Mucosa of gallbladder (tissue), 1 donor: ENCODE measurements at regions not wholly inside any gene's neighbourhood (a gene's known extent, or its start where the extent isn't known, plus 50 kb on each side); places are given as distances from the start of the nearest gene placed in this dataset.

Experiments
- DNase-seq: peaks from one replicate; pipeline ENCODE4 v3.0.0-alpha.2; 2020; ENCODE audit warnings: low spot score
- donor health status: DM: no; HTN: no; CAD: no.

DNA sequence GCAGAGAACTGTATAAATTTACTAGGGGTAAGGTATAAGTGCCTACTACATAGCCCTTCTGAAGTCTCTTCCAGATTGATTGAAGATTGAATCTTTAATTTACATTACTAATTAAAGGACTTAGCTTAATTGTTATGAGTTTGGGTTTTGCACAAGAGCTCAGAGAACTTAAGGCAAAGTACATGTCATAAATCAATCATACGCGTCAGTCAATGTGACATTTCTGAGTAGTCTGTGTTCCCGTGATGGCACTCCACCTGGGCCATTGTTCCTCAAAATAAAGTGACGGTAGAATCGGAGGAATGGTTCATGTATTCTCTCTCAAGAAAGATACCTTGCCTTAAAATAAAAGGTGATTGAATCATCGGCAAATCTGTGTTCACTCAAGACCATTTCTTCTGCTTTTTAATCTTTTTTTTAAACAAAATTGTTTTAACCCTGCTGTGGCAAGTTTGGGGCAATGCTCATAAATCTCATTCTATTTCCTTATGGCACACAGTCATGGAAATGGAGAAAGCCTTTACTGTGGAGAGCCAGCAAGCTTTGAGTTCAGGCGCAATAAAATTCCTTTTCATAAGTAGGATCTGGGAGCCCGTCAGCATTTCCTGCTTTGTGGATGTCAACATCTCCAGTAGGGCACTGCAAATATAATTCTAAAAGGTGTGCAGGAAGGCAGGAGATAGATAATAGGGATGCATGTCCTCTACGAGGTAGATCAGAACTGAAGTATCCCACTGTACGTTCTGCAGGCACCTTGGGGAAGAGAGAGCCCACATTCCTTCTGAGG, 427.4 kb downstream of the GATA3 start:
- DNase-seq = no peak

DNA sequence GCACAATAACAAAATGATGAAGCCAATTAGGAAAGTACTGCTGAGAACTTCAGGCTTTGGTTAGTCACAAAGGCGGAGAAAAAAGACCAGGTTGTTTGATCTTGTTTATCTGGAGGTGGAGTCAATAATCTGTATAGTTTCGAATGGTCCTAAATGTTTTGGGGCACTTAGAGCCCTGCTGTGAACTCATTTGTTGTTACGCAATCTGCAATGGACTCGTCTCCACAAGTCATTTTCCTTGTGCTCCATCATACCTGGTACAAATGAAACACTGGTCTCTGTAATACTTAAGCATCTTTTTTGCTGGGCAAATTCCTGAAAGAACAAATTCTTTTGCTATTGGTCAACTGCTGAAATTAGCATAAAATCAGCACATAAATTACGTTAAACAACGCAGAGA, 430.5 kb downstream of the GATA3 start:
- DNase-seq = no peak

DNA sequence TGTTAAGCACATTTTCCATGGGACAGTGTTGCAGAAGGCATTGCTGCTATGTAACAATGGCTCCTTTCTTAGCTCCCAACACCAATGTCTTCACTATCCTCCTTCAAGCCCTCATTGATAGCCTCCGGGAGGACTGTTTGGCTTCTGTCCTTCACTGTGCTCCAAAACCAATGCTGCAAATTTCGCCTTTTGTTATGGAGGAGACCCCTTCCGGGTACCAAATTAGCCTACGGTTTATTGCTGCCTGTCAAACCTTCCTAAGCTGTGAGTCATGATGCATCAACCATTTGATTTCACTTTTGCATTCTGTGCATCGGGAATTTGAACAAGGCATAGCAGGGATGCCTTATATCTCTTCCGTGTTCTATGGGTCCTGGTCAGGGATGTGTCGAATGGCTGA, 432.9 kb downstream of the GATA3 start:
- no peak for DNase-seq

DNA sequence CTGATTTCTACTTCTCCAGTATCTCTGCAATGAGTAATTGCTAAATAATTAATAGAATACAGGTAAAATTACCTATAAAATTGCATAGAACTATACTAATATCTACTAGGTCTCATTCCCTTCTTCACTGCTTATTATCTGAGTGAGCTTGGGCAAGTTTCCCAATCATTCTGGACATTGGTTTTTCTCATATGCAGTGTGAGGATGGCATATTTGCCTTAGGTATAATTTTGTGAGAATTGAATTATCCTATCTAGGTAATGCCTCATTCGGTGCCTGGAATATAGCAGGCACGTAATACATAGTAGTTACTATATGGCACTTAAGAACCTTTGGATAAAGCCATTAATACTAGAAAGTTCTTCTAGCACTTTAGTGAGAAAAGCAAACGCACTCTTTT, 434.7 kb downstream of the GATA3 start:
- DNase-seq = no peak

DNA sequence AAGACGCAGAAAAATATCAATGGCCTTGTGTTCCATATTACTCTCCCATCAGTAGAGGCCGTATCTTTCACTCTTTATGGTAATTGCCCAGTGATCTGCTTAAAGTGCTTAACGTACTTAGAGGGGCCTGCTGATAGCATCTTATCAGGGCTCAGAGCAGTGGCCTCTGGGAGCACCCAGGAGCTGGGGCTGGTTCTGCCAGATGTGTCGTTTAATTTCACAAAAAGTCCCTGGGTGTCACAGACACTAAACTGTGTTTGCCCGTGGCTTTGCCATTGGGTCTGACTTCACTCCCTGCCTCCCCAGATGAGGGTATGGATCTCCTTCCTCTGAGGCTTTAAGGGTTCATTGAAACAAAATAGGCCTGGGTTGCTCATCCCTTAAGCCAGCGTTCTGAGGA, 435.3 kb downstream of the GATA3 start:
- DNase-seq = no peak

DNA sequence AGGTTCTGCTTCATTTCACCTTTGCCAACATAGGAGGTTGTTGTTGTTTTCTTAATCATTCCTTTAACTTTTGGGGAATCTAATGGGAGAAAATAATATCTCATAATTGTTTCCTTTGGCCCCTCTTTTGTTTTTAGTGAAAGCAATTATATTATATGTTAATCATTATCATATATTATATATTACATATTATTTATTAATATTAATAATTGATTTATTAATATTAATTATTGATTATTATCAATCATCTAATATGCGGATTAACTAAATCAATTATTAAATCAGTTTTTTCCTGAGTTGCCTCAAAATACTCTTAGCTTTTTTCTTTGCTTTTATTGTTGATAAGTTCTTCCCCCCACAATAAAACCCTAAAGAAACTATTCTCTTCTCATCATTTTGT, 443.8 kb downstream of the GATA3 start:
- no peak for DNase-seq

DNA sequence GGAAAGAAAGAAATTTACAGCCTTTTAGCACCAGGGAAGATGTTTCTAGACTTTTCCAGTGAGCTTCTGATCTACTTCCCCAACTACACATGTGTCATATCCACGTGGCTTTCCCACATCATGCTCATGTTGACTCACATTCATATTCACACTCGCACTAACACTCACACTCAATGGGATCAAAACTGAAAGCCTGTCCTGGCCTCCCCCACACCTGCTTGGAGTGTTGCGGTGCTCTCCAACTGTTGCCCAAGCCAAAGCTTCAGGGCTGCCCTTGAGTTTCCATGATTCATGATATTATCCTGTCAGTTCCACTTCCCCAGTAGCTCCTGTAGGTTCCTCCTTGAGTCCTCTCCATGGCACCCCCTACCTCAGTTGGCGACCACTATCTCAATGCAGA, 444.4 kb downstream of the GATA3 start:
- no peak for DNase-seq

DNA sequence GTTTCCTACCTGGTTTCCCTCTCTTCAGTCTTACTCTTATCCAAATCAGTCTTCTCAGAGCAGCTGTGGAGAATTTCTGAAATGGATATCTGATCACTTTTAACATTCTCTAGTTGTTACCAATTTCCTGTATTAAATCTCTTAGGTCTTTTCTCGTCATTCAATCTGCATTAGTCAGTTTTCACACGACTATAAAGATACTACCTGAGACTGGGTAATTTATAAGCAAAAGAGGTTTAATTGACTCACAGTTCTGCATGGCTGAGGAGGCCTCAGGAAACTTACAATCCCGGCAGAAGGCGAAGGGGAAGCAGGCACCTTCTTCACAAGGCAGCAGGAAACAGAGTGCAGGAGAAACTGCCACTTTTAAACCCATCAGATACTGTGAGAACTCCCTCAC, 444.8 kb downstream of the GATA3 start:
- no peak for DNase-seq

DNA sequence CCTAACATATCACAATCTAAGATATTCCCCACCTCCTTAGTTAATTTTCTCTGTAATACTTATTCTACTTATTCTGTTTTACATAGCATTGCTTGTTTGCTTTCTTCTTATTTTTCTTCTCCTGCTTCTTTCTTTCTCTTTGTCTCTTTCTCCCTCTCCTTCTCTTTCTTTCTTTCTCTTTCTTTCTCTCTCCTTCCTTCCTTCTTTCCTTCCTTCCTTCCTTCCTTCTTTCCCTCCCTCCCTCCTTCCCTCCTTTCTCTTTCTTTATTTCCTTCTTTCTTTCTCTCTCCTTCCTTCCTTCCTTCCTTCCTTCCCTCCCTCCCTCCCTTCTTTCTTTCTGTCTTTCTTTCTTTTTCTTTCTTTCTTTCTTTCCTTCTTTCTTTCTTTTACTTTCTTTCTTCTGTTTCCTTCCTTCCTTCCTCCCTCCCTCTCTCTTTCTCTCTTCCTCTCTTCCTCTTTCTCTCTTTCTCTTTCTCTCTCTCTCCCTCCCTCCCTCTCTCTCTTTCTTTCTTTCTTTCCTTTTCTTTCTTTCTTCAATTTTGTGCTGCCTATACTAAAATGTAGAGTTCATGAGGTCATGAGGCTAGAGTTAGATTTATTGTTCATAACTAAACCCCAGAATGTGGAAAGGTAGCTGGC, 445.4 kb downstream of the GATA3 start:
- DNase-seq = no peak

DNA sequence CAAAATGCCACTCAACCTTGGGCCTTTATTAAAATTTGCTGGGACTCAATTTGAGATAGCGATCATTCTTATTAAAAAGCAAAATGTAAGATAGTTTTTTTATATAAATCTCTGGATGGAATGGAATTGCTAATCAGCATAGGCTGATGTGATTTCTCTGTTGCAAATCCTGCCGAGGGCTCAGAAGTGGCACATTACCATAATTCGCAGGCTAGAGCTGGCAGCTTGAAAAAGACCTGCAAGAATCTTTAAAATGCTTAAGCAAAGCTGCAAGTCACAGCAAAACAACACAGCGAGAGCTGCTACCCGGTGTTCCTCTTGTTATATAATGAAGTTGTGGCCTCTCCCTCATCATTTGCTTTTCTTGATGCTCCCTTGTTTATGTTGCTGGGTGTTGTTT, 448.1 kb downstream of the GATA3 start:
- DNase-seq = no peak

DNA sequence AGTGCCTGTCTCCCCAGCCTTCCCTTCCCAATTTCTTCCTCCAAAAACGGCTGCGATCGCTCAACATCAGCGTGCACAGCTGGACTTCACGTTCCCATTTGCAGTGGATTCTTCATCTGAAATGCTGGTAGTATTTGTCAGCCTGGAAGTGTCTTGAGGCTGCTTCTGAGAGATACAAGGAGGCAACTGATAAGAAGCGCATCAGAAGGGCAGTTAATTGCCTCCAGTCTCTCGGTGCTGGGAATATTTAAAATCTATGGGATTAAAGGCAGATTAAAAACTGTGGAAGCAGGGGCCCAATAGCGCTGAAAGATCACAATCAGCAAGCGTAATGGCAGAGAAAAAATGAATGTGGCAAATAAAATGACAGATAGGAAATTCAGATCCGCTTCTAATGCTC, 450.0 kb downstream of the GATA3 start:
- DNase-seq = no peak

DNA sequence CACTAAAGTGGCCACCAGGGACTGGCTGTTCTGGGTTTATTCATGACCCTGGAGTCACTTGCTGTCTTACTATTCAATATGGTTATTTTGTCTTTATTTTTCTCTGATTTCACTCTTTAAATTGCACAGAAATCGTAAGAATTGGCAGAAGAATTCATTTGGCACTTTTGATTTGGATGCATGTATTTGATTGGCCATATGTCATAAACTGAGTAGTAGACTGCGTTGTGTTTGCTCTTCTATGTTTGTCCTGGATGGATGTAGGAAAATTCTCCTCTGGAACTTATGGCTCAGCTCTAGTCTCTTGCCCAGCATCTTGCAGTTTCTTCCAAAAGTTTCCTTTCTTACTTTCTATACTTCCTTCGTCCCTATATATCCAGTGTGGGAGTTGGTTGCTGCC, 452.7 kb downstream of the GATA3 start:
- DNase-seq = no peak

DNA sequence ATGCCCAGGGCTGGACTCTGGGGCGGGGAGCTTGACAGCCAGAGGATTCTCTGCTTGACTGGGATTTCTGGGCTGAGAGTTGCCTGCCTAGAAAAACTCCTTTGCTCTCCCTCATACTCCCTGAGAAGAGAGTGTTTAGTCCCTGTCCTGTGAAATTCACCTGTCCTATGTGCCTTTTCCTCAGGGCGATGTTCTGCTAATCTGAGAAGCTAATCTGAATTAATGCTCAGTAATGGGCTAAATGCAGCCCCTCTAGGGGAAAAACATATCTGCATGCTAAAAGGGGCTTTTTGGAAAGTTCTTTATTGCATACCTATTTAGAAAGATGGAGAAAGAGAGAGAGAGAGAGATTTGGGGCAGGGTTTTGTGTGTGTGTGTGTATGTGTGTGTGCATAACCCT, 454.4 kb downstream of the GATA3 start:
- DNase-seq = no peak

DNA sequence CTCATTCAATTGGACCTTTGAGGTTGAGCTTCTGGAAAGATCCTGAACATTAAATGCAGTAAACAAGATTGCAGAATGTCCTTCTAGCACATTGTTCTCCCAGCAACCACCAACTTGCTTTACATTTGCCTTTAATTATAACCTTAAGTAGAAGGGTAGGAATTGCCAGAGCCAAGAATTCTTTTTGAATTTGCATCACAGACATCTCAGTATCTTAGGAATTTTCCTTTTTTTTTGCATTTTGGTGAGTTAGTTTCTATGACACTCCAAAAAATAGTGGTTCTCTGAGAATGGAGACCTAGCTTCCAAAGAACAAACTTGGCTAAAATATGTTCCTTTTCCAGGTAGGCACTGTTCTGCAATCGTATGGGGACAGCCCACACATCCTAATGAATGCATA, 456.0 kb downstream of the GATA3 start:
- DNase-seq = no peak

DNA sequence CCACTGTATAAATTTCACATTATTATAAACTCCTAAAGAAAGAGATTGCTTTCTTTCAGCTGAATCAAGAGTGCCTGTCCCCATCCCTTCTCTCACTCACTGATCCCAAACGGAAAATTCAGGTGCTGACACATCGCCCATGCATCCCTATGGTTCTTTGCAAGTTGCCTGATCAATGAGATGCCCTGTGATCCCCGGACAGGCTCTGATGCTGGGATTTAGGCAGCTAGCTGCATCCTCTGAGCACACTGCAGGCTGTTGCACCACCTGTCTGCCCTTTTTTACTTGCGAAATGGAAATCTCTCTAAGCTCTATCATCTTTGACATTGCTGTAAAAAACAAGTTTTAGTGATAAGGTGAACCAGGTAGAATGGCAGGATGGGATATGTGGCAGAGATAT, 456.5 kb downstream of the GATA3 start:
- no peak for DNase-seq

DNA sequence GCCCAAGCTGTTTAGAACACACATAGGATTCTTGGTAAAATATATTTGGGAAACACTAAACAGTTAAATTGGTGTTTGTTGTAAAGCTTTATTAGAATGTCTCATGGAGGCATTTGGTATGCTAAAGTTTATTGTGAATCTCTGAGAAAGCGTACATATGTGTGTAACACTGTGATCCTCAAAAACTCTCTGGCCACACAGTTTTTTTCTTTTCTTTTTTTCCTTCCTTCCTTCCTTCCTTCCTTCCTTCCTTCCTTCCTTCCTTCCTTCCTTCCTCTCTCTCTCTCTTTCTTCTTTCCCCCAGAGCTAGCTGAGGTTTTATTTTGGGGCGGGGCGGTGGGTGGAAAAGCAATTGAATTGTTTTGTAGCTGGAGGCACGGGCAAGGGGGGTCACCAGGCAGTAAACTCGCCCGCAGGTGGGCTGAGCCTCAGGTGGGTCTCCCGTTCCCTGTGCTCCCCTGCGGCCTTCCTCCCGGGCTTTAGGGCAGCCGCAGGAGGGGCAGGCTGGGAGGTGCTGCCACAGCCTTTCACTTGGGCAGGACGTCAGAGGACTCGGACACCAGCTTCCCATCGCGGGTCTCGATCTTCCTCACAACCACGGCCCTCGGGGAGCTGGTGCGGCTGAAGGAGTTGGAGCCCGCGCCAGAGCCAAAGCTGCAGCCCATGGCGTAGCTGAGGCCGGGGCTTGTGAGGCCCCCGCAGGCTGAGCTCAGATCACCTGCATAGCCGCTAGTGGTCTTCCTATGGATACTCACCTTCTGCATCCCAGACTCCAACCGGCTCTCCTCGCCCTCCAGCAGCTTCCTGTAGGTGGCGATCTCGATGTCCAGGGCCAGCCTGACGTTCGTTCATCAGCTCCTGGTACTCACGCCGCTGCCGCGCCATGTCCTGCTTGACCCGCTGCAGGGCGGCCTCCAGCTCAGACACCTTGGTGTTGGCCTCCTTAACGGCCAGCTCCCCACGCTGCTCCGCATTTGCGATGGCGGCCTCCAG, 459.0 kb downstream of the GATA3 start:
- no peak for DNase-seq

DNA sequence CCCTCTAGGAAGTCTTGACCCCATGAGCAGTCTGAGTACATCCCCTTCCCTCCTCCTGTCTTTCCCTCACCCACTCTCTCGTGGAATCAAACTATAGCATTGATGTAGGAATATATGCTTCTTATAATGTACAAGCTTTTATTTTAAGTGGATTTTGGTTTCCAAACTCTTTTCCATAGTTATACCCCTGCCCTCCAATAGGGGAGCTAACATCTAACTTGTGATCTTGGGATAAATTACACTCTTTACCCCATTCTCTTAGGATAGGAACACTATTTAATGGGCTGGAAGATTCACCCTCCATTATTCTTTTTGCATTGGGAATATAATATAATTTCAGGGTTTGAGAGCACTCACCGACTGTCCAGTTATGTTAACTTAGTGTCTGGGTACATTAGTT, 465.9 kb downstream of the GATA3 start:
- DNase-seq = no peak

DNA sequence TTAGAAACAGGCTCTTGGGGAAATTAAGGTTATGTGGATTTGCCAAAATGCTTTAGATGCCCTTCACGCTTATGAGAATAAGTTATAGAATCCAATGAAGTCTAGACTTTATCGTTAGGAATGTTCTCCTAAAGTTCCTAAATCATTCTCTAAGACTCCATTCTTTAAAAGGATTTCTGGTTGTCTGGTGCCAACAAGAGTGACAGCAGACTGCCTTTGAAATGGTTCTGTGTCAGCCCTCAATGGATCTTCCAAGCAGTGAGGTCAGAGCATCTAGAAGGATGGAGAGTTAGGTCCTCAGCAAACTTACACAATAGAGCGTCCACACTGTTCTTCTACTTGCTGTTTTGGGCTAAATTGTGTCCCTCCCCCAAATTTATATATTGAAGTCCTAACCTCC, 473.3 kb downstream of the GATA3 start:
- no peak for DNase-seq

DNA sequence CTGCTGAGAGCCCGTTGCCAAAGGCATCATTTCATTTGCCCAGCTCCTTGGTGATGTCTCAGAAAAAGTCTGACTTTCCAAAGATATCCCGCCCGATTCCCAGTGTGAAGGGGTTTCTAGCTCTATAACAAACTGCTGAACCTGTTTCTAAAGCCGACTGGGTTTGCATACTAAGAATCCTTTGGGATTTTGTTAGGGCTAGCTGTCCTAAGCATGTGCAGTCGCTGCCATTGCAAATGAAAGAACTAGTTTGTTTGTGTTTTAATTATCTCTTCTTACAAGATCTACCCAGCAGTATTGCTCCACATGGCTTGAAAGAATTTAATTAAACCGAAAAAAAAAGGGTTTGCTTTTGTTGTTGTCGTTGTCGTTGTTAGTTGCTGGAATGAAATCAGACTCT, 476.6 kb downstream of the GATA3 start:
- no peak for DNase-seq

DNA sequence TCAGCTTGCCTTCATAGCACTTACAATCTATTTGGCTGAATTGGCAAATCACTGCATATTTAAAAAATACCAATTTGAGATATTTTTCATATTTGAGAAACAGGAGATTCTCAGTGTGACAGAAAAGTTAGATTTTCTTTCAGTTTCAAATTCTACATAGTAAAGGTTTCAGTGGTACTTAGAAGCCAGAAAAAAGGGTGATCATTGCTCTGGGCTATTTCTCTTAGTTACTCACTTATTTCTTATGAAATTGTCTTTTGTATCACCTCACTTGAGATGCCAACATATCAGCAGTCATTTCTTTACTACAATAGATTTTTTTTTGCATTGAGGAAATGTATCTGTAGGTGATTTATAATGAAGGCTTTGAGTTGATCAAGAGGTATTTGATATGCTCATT, 478.2 kb downstream of the GATA3 start:
- DNase-seq = no peak

DNA sequence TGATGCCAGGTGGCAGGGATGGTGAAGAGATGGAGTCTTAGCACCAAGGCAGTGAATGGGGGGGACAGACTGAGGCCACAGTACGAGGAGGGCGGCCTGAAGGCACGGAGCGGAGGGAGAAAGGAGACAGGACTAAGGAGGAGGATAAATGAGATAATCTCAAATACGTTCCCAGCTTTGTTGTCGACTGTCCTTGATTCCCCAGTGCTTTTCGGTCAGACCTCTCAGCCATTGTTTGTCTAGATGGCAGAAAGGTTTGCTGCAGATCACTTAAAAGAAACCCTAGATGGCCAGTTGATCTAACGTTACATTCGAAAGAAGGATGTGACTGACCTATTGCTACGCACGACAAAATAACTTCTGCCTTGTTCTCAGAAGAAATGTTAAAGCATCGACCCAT, 479.0 kb downstream of the GATA3 start:
- DNase-seq = no peak

DNA sequence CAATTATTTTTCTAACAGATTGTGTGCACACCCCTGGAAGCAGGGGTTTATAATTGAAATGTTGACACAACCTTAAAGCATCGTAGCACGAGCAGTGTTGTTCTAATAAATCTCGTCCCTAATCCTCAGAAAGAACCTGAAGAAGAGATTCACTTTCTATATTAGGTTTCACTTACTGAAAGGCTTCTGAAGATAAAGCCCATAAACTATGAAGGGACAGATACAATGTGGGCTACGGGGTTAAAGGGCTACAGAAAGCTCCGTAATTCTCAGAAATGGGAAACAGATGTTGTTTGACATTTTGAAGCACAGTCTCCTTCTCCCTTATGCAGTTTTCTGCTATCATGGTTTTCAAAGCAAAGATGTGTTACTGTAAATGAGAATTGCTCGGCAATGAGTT, 479.6 kb downstream of the GATA3 start:
- DNase-seq = no peak

DNA sequence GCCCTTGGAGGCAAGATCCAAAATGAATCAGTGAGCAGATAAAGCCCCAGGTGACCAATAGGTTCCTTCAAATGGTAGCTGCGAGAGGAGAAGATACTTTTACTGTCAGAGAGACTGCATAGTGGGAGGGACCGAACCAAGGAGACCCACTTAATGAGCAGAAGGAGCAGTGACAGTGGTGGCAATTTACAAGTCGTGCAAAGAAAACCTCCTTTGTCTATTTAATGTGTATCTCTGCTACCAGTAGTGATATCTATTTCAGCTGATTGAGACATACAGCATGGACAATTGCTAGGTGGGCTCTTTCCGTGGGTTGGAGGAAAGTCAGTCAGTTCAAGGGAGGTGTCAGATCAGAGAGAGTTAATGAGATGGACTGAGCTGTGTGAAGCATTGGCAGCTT, 480.4 kb downstream of the GATA3 start:
- no peak for DNase-seq
